SU-DHL-6 (cell line): ENCODE measurements at regions not wholly inside any gene's neighbourhood (a gene's known extent, or its start where the extent isn't known, plus 50 kb on each side); places are given as distances from the start of the nearest gene placed in this dataset.

Experiments used
- CTCF ChIP-seq: fragments of 200-600 bp; sonication (generic); IDR thresholded peaks from one replicate; pipeline ENCODE4 v1.5.1; 2017; ENCODE audit warnings: antibody characterized with exemption, mild to moderate bottlenecking, low read length, moderate library complexity; ENCODE audit not compliant: insufficient read depth, poor library complexity, severe bottlenecking
- EZH2phosphoT487 ChIP-seq: fragments of 200-600 bp; sonication (generic), shearing (Covaris generic); conservative IDR thresholded peaks from 2 replicates; pipeline ENCODE4 v1.6.1; 2018; ENCODE audit warnings: mild to moderate bottlenecking, antibody characterized with exemption, low read length, moderate library complexity, mixed read lengths

DNA sequence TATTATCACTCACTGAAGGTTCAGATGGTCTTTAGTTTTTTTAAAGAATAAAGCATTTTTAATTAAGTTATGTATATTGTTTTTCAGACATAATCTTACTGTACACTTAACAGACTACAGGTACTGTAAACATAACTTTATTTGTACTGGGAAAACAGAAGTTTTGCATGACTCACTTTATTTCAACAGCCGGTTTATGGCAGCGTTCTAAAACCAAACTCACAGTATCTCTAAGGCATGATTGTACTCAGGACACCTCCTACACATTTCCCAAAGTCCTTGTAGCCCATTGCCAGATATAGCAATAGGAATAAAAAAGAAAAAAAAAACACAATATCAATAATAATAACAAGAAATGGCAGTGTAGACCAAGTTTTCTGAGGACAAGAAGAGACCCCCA is 1341.4 kb downstream of the FSCB start:
- TF ChIP-seq CTCF (no peak), EZH2phosphoT487 (no peak)
